Retinal pigment epithelial cell (primary cell): ENCODE measurements at regions not wholly inside any gene's neighbourhood (a gene's known extent, or its start where the extent isn't known, plus 50 kb on each side); places are given as distances from the start of the nearest gene placed in this dataset.
A peak's percentile ranks its signal among the peaks of the same experiment; 100 is the strongest.

Experiments used
- DNase-seq: peaks from one replicate; pipeline ENCODE4 v3.0.0-alpha.2; 2010; ENCODE audit warnings: low read depth
- H3K4me3 ChIP-seq: 2 replicates; pipeline ENCODE4 v1.5.1; 2011; ENCODE audit warnings: mild to moderate bottlenecking, low read length, control low read depth, moderate library complexity
- CTCF ChIP-seq: conservative IDR thresholded peaks from 2 replicates; pipeline ENCODE4 v1.5.1; 2011; ENCODE audit warnings: low read depth, low read length, control low read depth, inconsistent platforms

- H3K4me3 ChIP-seq = no peak overlapping the region
- DNase-seq = no peak
- no peak for TF ChIP-seq CTCF
Measured at GRCh38 chr4:129614611-129615010, 518.7 kb downstream of the C4orf33 start.

DNA sequence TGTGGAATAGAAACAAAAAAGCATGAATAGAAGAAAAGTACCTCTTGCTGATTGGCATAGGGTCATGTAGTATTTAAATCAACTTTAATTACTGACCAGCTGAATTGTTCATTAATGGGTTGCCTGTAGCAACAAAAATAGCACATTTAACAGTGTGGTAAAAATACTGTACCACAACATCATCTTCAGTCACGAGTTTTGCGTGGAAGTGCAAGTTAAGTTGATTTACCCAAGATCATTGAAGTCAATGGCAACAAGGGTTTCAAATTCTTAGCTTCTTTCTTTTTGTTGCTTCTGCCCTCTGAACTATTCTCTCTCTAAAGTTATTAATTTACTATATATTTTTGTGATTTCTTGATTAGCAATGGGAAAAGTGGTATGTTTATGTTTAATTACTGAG lies 526.6 kb downstream of the C4orf33 start:
- no peak for TF ChIP-seq CTCF
- DNase-seq = no peak
- H3K4me3 ChIP-seq = no peak overlapping the region

GRCh38 chr4:129623233-129623875 lies 527.4 kb downstream of the C4orf33 start:
- no peak overlapping the region for H3K4me3 ChIP-seq
- no peak for DNase-seq
- TF ChIP-seq CTCF = no peak

DNA sequence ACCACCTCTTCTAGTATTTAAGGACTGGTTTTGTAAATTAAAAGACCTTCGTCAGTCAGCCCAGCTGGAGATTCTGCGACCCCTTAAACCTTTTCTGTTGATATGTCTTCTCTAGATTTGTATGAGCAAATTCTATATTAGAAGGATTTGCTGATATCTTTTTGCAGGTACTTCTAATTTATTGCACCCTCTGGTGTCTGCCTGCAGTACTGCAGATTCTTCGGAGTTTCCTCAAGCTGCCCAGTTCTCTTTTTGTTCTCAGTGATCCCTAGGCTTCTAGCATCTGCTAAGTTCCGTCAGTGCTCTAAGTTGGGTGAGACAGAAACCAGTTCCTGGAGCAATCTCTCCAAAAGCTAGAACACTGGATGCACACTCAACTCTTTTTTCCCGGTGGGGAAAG lies 545.2 kb downstream of the C4orf33 start:
- DNase-seq = no peak
- peak; percentile 90 for TF ChIP-seq CTCF
- no peak overlapping the region for H3K4me3 ChIP-seq

DNA sequence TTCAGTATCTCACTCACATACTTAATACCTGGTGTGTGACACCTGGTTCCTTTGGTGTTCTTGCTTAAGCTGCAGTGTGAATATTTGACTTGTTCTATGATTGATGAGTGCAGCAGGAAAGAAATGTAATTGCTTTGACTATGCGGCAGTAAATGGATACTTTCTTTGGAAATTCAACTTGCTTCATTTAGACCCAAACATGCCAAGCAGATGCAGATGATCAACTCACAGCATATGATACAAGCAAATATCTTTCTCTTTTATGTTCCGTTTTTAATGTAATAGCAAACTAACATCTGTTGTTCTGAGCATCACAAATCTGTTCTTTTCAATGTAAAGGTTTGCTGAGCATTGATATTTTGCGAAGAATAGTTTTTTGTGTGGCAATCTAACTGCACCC lies 549.5 kb downstream of the C4orf33 start:
- TF ChIP-seq CTCF = no peak
- DNase-seq = no peak
- H3K4me3 ChIP-seq = no peak overlapping the region

DNA sequence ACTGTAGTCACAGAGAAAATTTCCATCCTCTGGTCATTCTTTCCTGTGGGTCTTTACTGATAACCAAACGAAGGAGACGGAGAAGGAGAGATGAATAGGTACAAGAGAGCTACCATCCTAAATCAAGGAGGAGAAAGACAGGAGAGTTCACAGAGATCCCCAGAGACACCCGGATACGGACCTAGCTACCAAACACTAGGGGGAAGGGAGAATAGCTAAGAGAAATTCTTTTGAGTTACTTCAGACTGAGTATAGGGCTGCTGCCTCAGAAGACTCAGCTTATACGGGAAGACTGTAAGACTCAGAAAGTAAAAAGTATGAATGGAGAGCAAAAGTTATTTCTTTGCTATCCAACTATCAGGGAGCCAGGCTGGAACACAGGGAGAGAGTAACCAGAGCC lies 572.1 kb downstream of the C4orf33 start:
- no peak for DNase-seq
- H3K4me3 ChIP-seq = no peak overlapping the region
- no peak for TF ChIP-seq CTCF

GRCh38 chr4:129672941-129673340 lies 577.0 kb downstream of the C4orf33 start:
- TF ChIP-seq CTCF = peak; percentile 13
- no peak overlapping the region for H3K4me3 ChIP-seq
- DNase-seq = no peak
